ENCODE measurements at regions not wholly inside any gene's neighbourhood (a gene's known extent, or its start where the extent isn't known, plus 50 kb on each side); places are given as distances from the start of the nearest gene placed in this dataset.
A peak's percentile ranks its signal among the peaks of the same experiment; 100 is the strongest.

- DNase-seq (ENCODE audit: low read depth in 2 of 2), result peak; percentile 64 to 65
Measured at GRCh38 chr6:6781172-6781872, 192.8 kb downstream of the LY86 start.

GRCh38 chr6:6781873-6782227 is 193.3 kb downstream of the LY86 start:
- DNase-seq (ENCODE audit: low read depth in 2 of 2), result no peak

- peak; percentile 47 to 54 for DNase-seq (ENCODE audit: low read depth in 2 of 2)
Measured at GRCh38 chr6:6783721-6784120, 195.2 kb downstream of the LY86 start.

- no peak for DNase-seq (ENCODE audit: low read depth in 2 of 2)
Measured at GRCh38 chr6:6784514-6785162, 196.1 kb downstream of the LY86 start.

- DNase-seq (ENCODE audit: low read depth in 2 of 2), result no peak
Measured at GRCh38 chr6:6785163-6785521, 196.6 kb downstream of the LY86 start.

- DNase-seq (ENCODE audit: low read depth in 2 of 2), result no peak
Measured at GRCh38 chr6:6788394-6789032, 200.0 kb downstream of the LY86 start.

GRCh38 chr6:6790393-6790792 is 201.9 kb downstream of the LY86 start:
- no peak for DNase-seq (ENCODE audit: low read depth in 2 of 2)

GRCh38 chr6:6790891-6791290 is 202.4 kb downstream of the LY86 start:
- no peak for DNase-seq (ENCODE audit: low read depth in 2 of 2)

- DNase-seq (ENCODE audit: low read depth in 2 of 2), result no peak
Measured at GRCh38 chr6:6793388-6794250, 205.1 kb downstream of the LY86 start.

GRCh38 chr6:6795393-6795792 is 206.9 kb downstream of the LY86 start:
- DNase-seq (ENCODE audit: low read depth in 2 of 2), result no peak

- DNase-seq (ENCODE audit: low read depth in 2 of 2), result no peak
Measured at GRCh38 chr6:6796818-6797217, 208.3 kb downstream of the LY86 start.

- DNase-seq (ENCODE audit: low read depth in 2 of 2), result no peak
Measured at GRCh38 chr6:6798448-6798860, 209.9 kb downstream of the LY86 start.

GRCh38 chr6:6801005-6801335 is 212.4 kb downstream of the LY86 start:
- DNase-seq (ENCODE audit: low read depth in 2 of 2), result no peak

GRCh38 chr6:6801635-6802218 is 213.2 kb downstream of the LY86 start:
- DNase-seq (ENCODE audit: low read depth in 2 of 2), result no peak

GRCh38 chr6:6803180-6803977 is 214.9 kb downstream of the LY86 start:
- DNase-seq (ENCODE audit: low read depth in 2 of 2), result no peak

GRCh38 chr6:6804843-6805615 is 216.5 kb downstream of the LY86 start:
- no peak for DNase-seq (ENCODE audit: low read depth in 2 of 2)

- DNase-seq (ENCODE audit: low read depth in 2 of 2), result no peak
Measured at GRCh38 chr6:6806844-6807518, 218.5 kb downstream of the LY86 start.

GRCh38 chr6:6808343-6808742 is 219.8 kb downstream of the LY86 start:
- DNase-seq (ENCODE audit: low read depth in 2 of 2), result no peak

GRCh38 chr6:6808915-6809314 is 220.4 kb downstream of the LY86 start:
- DNase-seq (ENCODE audit: low read depth in 2 of 2), result no peak

GRCh38 chr6:6810727-6811126 is 222.2 kb downstream of the LY86 start:
- DNase-seq (ENCODE audit: low read depth in 2 of 2), result no peak

Data from fibroblast of skin of left biceps (primary cell).